Germinal center (tissue), 1 donor: ENCODE measurements at regions not wholly inside any gene's neighbourhood (a gene's known extent, or its start where the extent isn't known, plus 50 kb on each side); places are given as distances from the start of the nearest gene placed in this dataset.
A peak's percentile ranks its signal among the peaks of the same experiment; 100 is the strongest.

Experiments used
- DNase-seq: peaks from one replicate; pipeline ENCODE4 v3.0.0; 2012; ENCODE audit warnings: mixed read lengths, low spot score

- DNase-seq = no peak
These were observed 387.8 kb downstream of the SHQ1 start for GRCh38 chr3:72460205-72461174.

- no peak for DNase-seq
These were observed 388.7 kb downstream of the SHQ1 start for GRCh38 chr3:72459588-72459987.

- no peak for DNase-seq
These were observed 389.9 kb downstream of the SHQ1 start for GRCh38 chr3:72458375-72458774.

- DNase-seq = no peak
These were observed 393.8 kb downstream of the SHQ1 start for GRCh38 chr3:72454441-72454840.

- DNase-seq = no peak
These were observed 394.5 kb downstream of the SHQ1 start for GRCh38 chr3:72453706-72454105.

GRCh38 chr3:72452745-72453144, 395.5 kb downstream of the SHQ1 start:
- DNase-seq = no peak

GRCh38 chr3:72451841-72452240, 396.4 kb downstream of the SHQ1 start:
- no peak for DNase-seq

- DNase-seq = no peak
These were observed 398.7 kb downstream of the SHQ1 start for GRCh38 chr3:72449551-72449950.

GRCh38 chr3:72448858-72449257, 399.4 kb downstream of the SHQ1 start:
- no peak for DNase-seq

GRCh38 chr3:72448375-72448823, 399.8 kb downstream of the SHQ1 start:
- DNase-seq = no peak

- DNase-seq = peak; percentile 96
These were observed 400.9 kb downstream of the SHQ1 start for GRCh38 chr3:72447059-72447946.

GRCh38 chr3:72446218-72447058, 401.8 kb downstream of the SHQ1 start, which contains the start of gene RYBP:
Gene RYBP, minus strand, starts transcription at chr3:72446621.
- DNase-seq = no peak

GRCh38 chr3:72445827-72446217, 402.4 kb downstream of the SHQ1 start:
- no peak for DNase-seq

- DNase-seq = no peak
These were observed 403.5 kb downstream of the SHQ1 start for GRCh38 chr3:72444656-72445223.

GRCh38 chr3:72442759-72443158, 405.5 kb downstream of the SHQ1 start:
- DNase-seq = no peak

GRCh38 chr3:72441284-72441994, 406.8 kb downstream of the SHQ1 start:
- no peak for DNase-seq

GRCh38 chr3:72440491-72440890, 407.8 kb downstream of the SHQ1 start:
- DNase-seq = peak; percentile 24

- DNase-seq = no peak
These were observed 408.7 kb downstream of the SHQ1 start for GRCh38 chr3:72439321-72440183.

GRCh38 chr3:72437661-72438406, 410.4 kb downstream of the SHQ1 start:
- no peak for DNase-seq
